HG03520 (cell line): ENCODE measurements at regions not wholly inside any gene's neighbourhood (a gene's known extent, or its start where the extent isn't known, plus 50 kb on each side); places are given as distances from the start of the nearest gene placed in this dataset.
"Not testable (repeated sequence)": the region's sequence is repeated elsewhere in the genome, so short reads cannot be mapped to it uniquely, and the experiment has no call there.

Experiments
- ATAC-seq: cut with Tn5 transposase; IDR thresholded peaks from one replicate; pipeline ENCODE4 v1.9.1; 2021; ENCODE audit warnings: mild to moderate bottlenecking, moderate library complexity; ENCODE audit not compliant: unreplicated experiment

- ATAC-seq = no peak
Observed at GRCh38 chr6:12538881-12539357, 177.6 kb upstream of the PHACTR1 start.

GRCh38 chr6:12542319-12543115 is 174.1 kb upstream of the PHACTR1 start:
- ATAC-seq = not testable (repeated sequence)

GRCh38 chr6:12543953-12544352 is 172.6 kb upstream of the PHACTR1 start:
- no peak for ATAC-seq

GRCh38 chr6:12544821-12545565 is 171.6 kb upstream of the PHACTR1 start:
- ATAC-seq = no peak

GRCh38 chr6:12545619-12546409 is 170.8 kb upstream of the PHACTR1 start:
- ATAC-seq = no peak

GRCh38 chr6:12546410-12547002 is 170.1 kb upstream of the PHACTR1 start:
- ATAC-seq = no peak

- no peak for ATAC-seq
Observed at GRCh38 chr6:12548526-12548925, 168.0 kb upstream of the PHACTR1 start.

GRCh38 chr6:12549445-12549844 is 167.1 kb upstream of the PHACTR1 start:
- not testable (repeated sequence) for ATAC-seq

- not testable (repeated sequence) for ATAC-seq
Observed at GRCh38 chr6:12554820-12555219, 161.7 kb upstream of the PHACTR1 start.

GRCh38 chr6:12555267-12555666 is 161.3 kb upstream of the PHACTR1 start:
- no peak for ATAC-seq

- ATAC-seq = no peak
Observed at GRCh38 chr6:12555781-12556180, 160.8 kb upstream of the PHACTR1 start.

GRCh38 chr6:12557765-12558164 is 158.8 kb upstream of the PHACTR1 start:
- no peak for ATAC-seq

GRCh38 chr6:12560315-12560714 is 156.3 kb upstream of the PHACTR1 start:
- no peak for ATAC-seq

- no peak for ATAC-seq
Observed at GRCh38 chr6:12566618-12567123, 149.9 kb upstream of the PHACTR1 start.

GRCh38 chr6:12567682-12568081 is 148.9 kb upstream of the PHACTR1 start:
- no peak for ATAC-seq

GRCh38 chr6:12569646-12570045 is 146.9 kb upstream of the PHACTR1 start:
- ATAC-seq = no peak

GRCh38 chr6:12570461-12571030 is 146.0 kb upstream of the PHACTR1 start:
- no peak for ATAC-seq

GRCh38 chr6:12572896-12573827 is 143.4 kb upstream of the PHACTR1 start:
- no peak for ATAC-seq

- no peak for ATAC-seq
Observed at GRCh38 chr6:12575961-12576360, 140.6 kb upstream of the PHACTR1 start.
